Ishikawa (cell line): ENCODE measurements at regions not wholly inside any gene's neighbourhood (a gene's known extent, or its start where the extent isn't known, plus 50 kb on each side); places are given as distances from the start of the nearest gene placed in this dataset.

Experiments used
- CEBPB ChIP-seq: IDR thresholded peaks from 2 replicates; pipeline ENCODE4 v1.6.1; 2012
- CREB1 ChIP-seq: IDR thresholded peaks from 2 replicates; pipeline ENCODE4 v1.6.1; 2012; ENCODE audit warnings: low read depth
- EGR1 ChIP-seq: IDR thresholded peaks from 2 replicates; pipeline ENCODE4 v1.6.1; 2012
- EP300 ChIP-seq: IDR thresholded peaks from 2 replicates; pipeline ENCODE4 v1.6.1; 2012; ENCODE audit warnings: borderline replicate concordance
- FOXM1 ChIP-seq: IDR thresholded peaks from 2 replicates; pipeline ENCODE4 v1.6.1; 2012; ENCODE audit warnings: low read depth, borderline replicate concordance
- NFIC ChIP-seq: IDR thresholded peaks from 2 replicates; pipeline ENCODE4 v1.6.1; 2012
- RAD21 ChIP-seq: IDR thresholded peaks from 2 replicates; pipeline ENCODE4 v1.6.1; 2012; ENCODE audit warnings: low read depth
- TAF1 ChIP-seq: IDR thresholded peaks from 2 replicates; pipeline ENCODE4 v1.6.1; 2012; ENCODE audit warnings: low read depth, mild to moderate bottlenecking
- TCF12 ChIP-seq: IDR thresholded peaks from 2 replicates; pipeline ENCODE4 v1.6.1; 2012; ENCODE audit warnings: low read depth
- TEAD4 ChIP-seq: IDR thresholded peaks from 2 replicates; pipeline ENCODE4 v1.6.1; 2012
- YY1 ChIP-seq: IDR thresholded peaks from 2 replicates; pipeline ENCODE4 v1.6.1; 2012; ENCODE audit warnings: low read depth
- ZBTB7A ChIP-seq: IDR thresholded peaks from 2 replicates; pipeline ENCODE4 v1.6.1; 2012; ENCODE audit warnings: low read depth
- TF ChIP-seq, protein P1 (sequence below): IDR thresholded peaks from 2 replicates; pipeline ENCODE4 v1.6.1; 2012; ENCODE audit warnings: low read depth, mild to moderate bottlenecking
- TF ChIP-seq, protein P2 (sequence below): IDR thresholded peaks from 2 replicates; pipeline ENCODE4 v1.6.1; 2012
- TF ChIP-seq, protein P3 (sequence below): IDR thresholded peaks from 2 replicates; pipeline ENCODE4 v1.6.1; 2012

DNA sequence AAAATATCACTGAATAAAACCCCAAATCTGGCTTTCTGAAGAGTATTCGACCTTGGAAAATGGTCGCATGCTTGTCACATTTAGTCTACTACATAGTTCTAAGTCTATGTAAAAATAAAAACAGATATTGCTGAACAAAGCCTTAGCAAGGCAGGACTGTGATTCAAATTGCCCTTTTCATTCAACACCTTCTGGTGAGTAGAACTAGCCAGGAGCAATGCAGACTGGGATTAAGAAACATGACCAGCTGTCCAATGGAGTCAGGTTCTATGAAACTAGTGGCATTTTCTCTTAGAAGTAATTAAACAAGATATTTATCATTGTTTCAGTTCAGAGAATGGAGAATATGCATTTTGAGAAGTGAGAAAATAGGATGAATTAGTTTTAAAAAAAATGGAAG, 1260.5 kb upstream of the ACVR2A start:
- no peak for TF ChIP-seq YY1
- no peak for TF ChIP-seq EP300
- TF ChIP-seq, protein P1, sequence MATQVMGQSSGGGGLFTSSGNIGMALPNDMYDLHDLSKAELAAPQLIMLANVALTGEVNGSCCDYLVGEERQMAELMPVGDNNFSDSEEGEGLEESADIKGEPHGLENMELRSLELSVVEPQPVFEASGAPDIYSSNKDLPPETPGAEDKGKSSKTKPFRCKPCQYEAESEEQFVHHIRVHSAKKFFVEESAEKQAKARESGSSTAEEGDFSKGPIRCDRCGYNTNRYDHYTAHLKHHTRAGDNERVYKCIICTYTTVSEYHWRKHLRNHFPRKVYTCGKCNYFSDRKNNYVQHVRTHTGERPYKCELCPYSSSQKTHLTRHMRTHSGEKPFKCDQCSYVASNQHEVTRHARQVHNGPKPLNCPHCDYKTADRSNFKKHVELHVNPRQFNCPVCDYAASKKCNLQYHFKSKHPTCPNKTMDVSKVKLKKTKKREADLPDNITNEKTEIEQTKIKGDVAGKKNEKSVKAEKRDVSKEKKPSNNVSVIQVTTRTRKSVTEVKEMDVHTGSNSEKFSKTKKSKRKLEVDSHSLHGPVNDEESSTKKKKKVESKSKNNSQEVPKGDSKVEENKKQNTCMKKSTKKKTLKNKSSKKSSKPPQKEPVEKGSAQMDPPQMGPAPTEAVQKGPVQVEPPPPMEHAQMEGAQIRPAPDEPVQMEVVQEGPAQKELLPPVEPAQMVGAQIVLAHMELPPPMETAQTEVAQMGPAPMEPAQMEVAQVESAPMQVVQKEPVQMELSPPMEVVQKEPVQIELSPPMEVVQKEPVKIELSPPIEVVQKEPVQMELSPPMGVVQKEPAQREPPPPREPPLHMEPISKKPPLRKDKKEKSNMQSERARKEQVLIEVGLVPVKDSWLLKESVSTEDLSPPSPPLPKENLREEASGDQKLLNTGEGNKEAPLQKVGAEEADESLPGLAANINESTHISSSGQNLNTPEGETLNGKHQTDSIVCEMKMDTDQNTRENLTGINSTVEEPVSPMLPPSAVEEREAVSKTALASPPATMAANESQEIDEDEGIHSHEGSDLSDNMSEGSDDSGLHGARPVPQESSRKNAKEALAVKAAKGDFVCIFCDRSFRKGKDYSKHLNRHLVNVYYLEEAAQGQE = no peak
- TF ChIP-seq ZBTB7A = no peak
- TF ChIP-seq TAF1 = no peak
- TF ChIP-seq, protein P2, sequence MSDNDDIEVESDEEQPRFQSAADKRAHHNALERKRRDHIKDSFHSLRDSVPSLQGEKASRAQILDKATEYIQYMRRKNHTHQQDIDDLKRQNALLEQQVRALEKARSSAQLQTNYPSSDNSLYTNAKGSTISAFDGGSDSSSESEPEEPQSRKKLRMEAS = no peak
- TF ChIP-seq CREB1 = no peak
- no peak for TF ChIP-seq TCF12

DNA sequence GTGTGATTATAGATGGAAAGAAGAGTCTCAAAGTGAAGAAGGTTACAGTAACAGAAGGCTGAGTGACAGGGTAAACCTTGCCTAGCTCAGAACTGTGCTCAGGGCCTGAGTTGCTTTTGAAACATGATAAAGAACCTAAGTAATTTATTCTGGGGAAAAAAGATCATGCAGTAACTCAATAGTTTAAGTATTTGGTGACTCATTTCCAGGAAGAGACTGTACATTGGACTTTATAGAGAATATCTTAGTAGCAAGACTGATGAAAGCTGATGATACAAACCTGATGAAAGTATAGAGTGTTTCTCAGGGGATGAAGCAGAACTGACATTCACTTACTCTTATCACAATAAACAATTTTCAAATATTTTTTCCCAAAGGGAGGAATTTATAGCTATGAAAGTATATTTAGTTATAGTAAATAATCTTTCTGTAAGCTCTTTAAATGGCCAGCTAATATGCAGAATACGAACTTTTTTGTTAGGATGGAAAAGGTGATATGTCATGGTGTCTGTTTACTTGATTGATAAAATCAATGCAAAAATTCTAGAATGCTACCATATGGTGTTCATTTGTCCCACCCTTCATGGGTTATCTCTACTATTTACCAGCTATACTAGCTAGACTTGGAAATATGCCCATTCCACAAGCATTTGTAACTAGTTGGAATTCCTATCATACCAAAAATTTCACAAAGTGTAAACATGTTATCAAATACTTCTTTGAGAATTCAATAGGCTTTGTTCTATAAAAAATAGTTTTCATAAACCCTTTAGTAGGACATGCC, 1265.5 kb upstream of the ACVR2A start:
- TF ChIP-seq, protein P1 = no peak
- peak; percentile 53 for TF ChIP-seq TEAD4
- TF ChIP-seq NFIC = 0 out of 2 replicates have a peak, but pooled peaks have one; percentile 27
- TF ChIP-seq TCF12 = no peak

DNA sequence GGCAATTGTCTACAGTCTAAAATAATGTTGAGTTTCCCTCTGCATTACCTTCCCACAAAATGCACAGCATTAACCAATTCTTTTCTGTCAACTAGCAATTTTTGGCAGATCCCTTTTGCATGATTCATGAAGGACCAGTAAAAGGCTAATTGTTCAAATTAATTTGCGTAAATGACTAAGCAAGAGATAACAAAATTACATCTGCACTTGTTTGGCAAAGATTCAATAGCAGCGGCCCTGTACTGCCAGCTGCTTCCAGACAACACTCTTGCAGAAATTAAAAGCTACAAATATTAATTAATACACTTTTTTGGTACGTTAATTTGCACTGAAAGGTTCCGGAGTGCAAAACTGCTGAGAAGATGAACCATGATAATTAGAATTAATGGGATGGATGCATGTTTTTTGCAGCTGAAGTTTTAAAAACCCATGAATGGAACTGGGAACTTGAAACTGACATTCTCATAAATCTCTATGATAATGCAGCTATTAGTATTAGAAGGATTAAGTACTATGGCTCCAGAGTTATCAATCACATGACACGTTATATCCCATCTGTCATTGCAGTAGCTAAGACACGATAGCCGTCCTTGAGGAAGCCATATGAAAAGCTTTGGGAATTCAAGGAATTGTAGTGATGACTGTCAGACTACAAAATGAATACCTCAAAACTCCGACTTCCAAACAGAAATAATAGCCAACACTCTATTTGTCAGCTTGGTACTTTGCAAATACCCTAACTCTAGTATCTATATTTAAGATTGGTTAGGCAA, 1268.3 kb upstream of the ACVR2A start:
- TF ChIP-seq CREB1 (no peak), EGR1 (no peak), TAF1 (no peak), ZBTB7A (no peak), FOXM1 (no peak), CEBPB (no peak), RAD21 (no peak), TCF12 (no peak), TEAD4 (no peak), EP300 (no peak), YY1 (no peak), NFIC (no peak)
- TF ChIP-seq, protein P2 = no peak
- TF ChIP-seq, protein P1 = no peak
- TF ChIP-seq, protein P3, sequence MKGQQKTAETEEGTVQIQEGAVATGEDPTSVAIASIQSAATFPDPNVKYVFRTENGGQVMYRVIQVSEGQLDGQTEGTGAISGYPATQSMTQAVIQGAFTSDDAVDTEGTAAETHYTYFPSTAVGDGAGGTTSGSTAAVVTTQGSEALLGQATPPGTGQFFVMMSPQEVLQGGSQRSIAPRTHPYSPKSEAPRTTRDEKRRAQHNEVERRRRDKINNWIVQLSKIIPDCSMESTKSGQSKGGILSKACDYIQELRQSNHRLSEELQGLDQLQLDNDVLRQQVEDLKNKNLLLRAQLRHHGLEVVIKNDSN = no peak

DNA sequence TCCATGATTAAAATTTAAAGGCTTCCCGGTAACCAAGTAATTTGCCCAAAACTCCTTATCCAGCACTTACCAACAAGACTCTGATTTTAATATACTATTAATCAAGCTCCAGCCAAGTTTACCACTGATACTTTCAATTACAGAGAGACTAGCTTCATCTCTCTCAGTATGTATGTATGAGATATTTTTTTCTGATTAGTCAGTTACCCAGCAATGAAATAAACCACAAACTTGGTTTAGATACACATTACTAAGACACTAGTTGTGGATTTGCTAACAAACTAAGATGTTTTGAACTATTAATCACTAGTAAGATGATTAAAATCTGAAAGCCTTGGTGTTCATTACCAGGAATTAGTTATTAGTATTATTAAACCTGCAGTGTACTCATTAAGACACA, 1272.2 kb upstream of the ACVR2A start:
- TF ChIP-seq NFIC (no peak), YY1 (no peak), TEAD4 (no peak), ZBTB7A (no peak), EGR1 (no peak), TAF1 (no peak), TCF12 (no peak), CEBPB (no peak), FOXM1 (no peak), RAD21 (no peak), EP300 (no peak), CREB1 (no peak)
- TF ChIP-seq, protein P1 = no peak
- TF ChIP-seq, protein P2 = no peak
- TF ChIP-seq, protein P3 = no peak
